ENCODE measurements at regions not wholly inside any gene's neighbourhood (a gene's known extent, or its start where the extent isn't known, plus 50 kb on each side); places are given as distances from the start of the nearest gene placed in this dataset.

GRCh38 chr9:80320916-80321315 is 749.2 kb downstream of the TLE4 start:
- peaks cover 0 to 7% (median 3%) of the 10 kb centered on the region in 3 donors for H3K4me1 ChIP-seq
- WGBS, 2 donors (ENCODE audit: low coverage in 1 of 2) = 39 to 76% methylated on average over 2 to 3 of the region's 3 CpGs
- TF ChIP-seq POLR2A (IDR thresholded peaks at IDR 0.05) (no peak), EP300 (IDR thresholded peaks at IDR 0.05) (no peak), POLR2AphosphoS5 (IDR thresholded peaks at IDR 0.05) (no peak)
- TF ChIP-seq, protein P1, sequence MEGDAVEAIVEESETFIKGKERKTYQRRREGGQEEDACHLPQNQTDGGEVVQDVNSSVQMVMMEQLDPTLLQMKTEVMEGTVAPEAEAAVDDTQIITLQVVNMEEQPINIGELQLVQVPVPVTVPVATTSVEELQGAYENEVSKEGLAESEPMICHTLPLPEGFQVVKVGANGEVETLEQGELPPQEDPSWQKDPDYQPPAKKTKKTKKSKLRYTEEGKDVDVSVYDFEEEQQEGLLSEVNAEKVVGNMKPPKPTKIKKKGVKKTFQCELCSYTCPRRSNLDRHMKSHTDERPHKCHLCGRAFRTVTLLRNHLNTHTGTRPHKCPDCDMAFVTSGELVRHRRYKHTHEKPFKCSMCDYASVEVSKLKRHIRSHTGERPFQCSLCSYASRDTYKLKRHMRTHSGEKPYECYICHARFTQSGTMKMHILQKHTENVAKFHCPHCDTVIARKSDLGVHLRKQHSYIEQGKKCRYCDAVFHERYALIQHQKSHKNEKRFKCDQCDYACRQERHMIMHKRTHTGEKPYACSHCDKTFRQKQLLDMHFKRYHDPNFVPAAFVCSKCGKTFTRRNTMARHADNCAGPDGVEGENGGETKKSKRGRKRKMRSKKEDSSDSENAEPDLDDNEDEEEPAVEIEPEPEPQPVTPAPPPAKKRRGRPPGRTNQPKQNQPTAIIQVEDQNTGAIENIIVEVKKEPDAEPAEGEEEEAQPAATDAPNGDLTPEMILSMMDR (IDR thresholded peaks at IDR 0.05) = no peak
- no peak for ATAC-seq
- no peaks in the 10 kb centered on the region for H3K36me3 ChIP-seq
- H3K27ac ChIP-seq = no peak overlapping the region
- H3K4me3 ChIP-seq = no peak overlapping the region
- H3K9me3 ChIP-seq = no peaks in the 10 kb centered on the region
- no peaks in the 10 kb centered on the region for H3K27me3 ChIP-seq

- WGBS, 2 donors (ENCODE audit: low coverage in 1 of 2) = 20 to 51% methylated on average over 4 of the region's 4 CpGs
- Histone ChIP-seq H3K36me3 (no peaks in the 10 kb centered on the region), H3K27me3 (no peaks in the 10 kb centered on the region), H3K27ac (no peak overlapping the region), H3K4me3 (no peak overlapping the region), H3K4me1 (peaks cover 0 to 2% (median 1%) of the 10 kb centered on the region in 3 donors), H3K9me3 (no peaks in the 10 kb centered on the region)
- TF ChIP-seq POLR2A (IDR thresholded peaks at IDR 0.05) = no peak
- TF ChIP-seq EP300 (IDR thresholded peaks at IDR 0.05) = no peak
- no peak for TF ChIP-seq POLR2AphosphoS5 (IDR thresholded peaks at IDR 0.05)
- TF ChIP-seq, protein P1 (IDR thresholded peaks at IDR 0.05) = no peak
- ATAC-seq = no peak
Observed at GRCh38 chr9:80320480-80320879, 748.7 kb downstream of the TLE4 start.

GRCh38 chr9:80305136-80305535 is 733.4 kb downstream of the TLE4 start:
- WGBS, 2 donors (ENCODE audit: low coverage in 1 of 2) = 89 to 100% methylated on average over 1 of the region's 1 CpG

GRCh38 chr9:80294955-80295354 is 723.2 kb downstream of the TLE4 start:
- 88% methylated on average over 1 of the region's 1 CpG; no CpG with 5 or more reads in 1 of the 2 donors for WGBS, 2 donors (ENCODE audit: low coverage in 1 of 2)
- Histone ChIP-seq H3K9me3 (peaks cover 0 to 9% (median 0%) of the 10 kb centered on the region in 3 donors), H3K27ac (no peak overlapping the region), H3K27me3 (no peaks in the 10 kb centered on the region), H3K4me3 (no peak overlapping the region), H3K4me1 (no peaks in the 10 kb centered on the region), H3K36me3 (no peaks in the 10 kb centered on the region)
- no peak for ATAC-seq
- TF ChIP-seq POLR2A (IDR thresholded peaks at IDR 0.05) = no peak
- TF ChIP-seq POLR2AphosphoS5 (IDR thresholded peaks at IDR 0.05) = no peak
- TF ChIP-seq, protein P1 (IDR thresholded peaks at IDR 0.05) = no peak
- no peak for TF ChIP-seq EP300 (IDR thresholded peaks at IDR 0.05)

More at GRCh38 chr9:80305136-80305535, 733.4 kb downstream of the TLE4 start:
- H3K27me3 ChIP-seq = no peaks in the 10 kb centered on the region
- no peak overlapping the region for H3K27ac ChIP-seq
- no peaks in the 10 kb centered on the region for H3K36me3 ChIP-seq
- no peaks in the 10 kb centered on the region for H3K4me1 ChIP-seq
- H3K9me3 ChIP-seq = no peaks in the 10 kb centered on the region
- no peak overlapping the region for H3K4me3 ChIP-seq
- no peak for TF ChIP-seq EP300 (IDR thresholded peaks at IDR 0.05)
- TF ChIP-seq POLR2AphosphoS5 (IDR thresholded peaks at IDR 0.05) = no peak
- TF ChIP-seq, protein P1 (IDR thresholded peaks at IDR 0.05) = no peak
- no peak for TF ChIP-seq POLR2A (IDR thresholded peaks at IDR 0.05)
- no peak for ATAC-seq

GRCh38 chr9:80294318-80294717 is 722.6 kb downstream of the TLE4 start:
- no peaks in the 10 kb centered on the region for H3K4me1 ChIP-seq
- H3K27ac ChIP-seq = no peak overlapping the region
- H3K9me3 ChIP-seq = peaks cover 0 to 9% (median 0%) of the 10 kb centered on the region in 3 donors
- WGBS, 2 donors (ENCODE audit: low coverage in 1 of 2) = 78 to 100% methylated on average over 1 of the region's 1 CpG
- no peak for ATAC-seq
- TF ChIP-seq POLR2A (IDR thresholded peaks at IDR 0.05) = no peak
- no peak for TF ChIP-seq POLR2AphosphoS5 (IDR thresholded peaks at IDR 0.05)
- TF ChIP-seq, protein P1 (IDR thresholded peaks at IDR 0.05) = no peak
- no peak for TF ChIP-seq EP300 (IDR thresholded peaks at IDR 0.05)
- no peaks in the 10 kb centered on the region for H3K27me3 ChIP-seq
- H3K4me3 ChIP-seq = no peak overlapping the region
- H3K36me3 ChIP-seq = no peaks in the 10 kb centered on the region
